ENCODE measurements at regions not wholly inside any gene's neighbourhood (a gene's known extent, or its start where the extent isn't known, plus 50 kb on each side); places are given as distances from the start of the nearest gene placed in this dataset.

- no peak overlapping the region for H3K4me3 ChIP-seq (ENCODE audit: low read depth, low read length)
- DNase-seq (ENCODE audit: low read depth): no peak
- TF ChIP-seq CTCF (IDR thresholded peaks at IDR 0.05; ENCODE audit: insufficient read depth, low read depth, low read length, missing control alignments): no peak
Measured at GRCh38 chr4:123867910-123868587, 471.5 kb downstream of the SPRY1 start.

DNA sequence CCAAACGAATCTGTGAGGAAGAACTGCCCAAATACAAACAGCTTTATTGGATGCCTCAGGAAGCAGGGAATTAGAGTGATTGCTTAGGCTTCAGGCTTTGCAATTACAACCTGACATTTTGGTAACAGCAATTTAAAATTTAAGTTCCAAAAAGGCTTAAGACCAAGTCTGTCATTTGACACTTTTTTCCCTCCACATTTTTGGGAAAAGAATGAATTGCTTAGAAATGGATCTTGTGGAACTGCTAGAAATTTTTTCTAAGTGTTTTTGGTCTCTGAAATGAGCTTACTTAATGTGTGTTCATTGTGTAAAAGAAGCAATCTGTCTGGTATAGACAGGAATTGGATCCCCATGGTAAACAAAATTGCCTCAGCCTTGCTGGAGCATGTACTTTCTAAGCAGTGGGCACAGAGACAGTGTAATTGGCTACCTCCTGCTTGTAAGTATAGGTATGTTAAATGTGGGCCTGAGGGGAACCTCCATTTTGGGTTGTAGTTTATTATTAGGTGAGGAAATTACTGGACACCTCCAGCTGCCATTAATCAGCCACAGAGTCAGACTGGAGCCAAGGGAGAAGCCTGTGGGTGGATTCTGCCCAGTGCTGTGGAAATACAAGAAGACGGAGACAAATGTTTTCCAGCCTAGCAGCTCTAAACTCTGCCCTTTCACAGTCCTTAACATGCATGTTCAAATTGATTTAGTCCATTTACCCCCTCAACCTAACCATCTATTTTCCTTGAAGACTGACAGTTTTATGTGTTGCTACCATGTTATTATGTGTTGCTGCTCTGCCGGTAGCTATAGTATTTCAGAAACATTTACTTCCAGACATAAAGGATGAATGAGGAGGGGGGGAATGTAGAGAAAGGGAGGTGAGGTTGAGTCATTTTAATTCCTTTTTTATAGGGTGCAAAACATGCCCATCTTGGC is 473.0 kb downstream of the SPRY1 start:
- no peak for DNase-seq (ENCODE audit: low read depth)
- H3K4me3 ChIP-seq (ENCODE audit: low read depth, low read length): no peak overlapping the region
- no peak for TF ChIP-seq CTCF (IDR thresholded peaks at IDR 0.05; ENCODE audit: insufficient read depth, low read depth, low read length, missing control alignments)

DNA sequence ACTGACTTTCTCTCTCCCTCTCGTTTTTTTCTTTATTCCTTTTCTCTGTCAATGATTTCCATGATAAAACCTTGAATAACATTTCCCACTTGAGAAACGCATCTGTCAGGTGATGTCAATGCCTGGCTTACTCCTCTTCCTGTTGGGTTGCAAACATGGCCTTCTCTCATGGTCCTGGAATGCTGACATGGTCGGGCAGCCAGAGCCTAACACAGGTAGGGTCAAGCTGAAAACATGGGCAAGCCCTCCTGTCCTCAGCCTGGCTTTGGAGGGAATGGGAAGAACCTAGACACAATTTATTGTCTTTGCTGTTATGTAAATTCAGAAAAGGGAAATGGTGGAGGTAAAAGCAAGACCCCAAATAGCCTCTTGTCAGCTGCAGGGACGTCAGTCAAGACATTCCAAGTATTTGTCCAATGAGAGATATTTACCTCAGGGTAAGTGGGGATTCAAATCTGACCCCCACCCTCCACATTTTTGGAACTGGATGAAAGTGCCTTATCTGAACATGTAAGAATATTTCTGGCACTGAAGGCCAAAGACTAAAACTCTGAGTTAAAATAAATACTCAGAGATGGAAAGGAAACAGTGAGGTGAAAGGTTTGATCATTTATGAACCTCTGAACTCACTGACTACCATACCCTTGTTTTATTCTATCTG is 473.8 kb downstream of the SPRY1 start:
- no peak for TF ChIP-seq CTCF (IDR thresholded peaks at IDR 0.05; ENCODE audit: insufficient read depth, low read depth, low read length, missing control alignments)
- H3K4me3 ChIP-seq (ENCODE audit: low read depth, low read length): no peak overlapping the region
- no peak for DNase-seq (ENCODE audit: low read depth)

DNA sequence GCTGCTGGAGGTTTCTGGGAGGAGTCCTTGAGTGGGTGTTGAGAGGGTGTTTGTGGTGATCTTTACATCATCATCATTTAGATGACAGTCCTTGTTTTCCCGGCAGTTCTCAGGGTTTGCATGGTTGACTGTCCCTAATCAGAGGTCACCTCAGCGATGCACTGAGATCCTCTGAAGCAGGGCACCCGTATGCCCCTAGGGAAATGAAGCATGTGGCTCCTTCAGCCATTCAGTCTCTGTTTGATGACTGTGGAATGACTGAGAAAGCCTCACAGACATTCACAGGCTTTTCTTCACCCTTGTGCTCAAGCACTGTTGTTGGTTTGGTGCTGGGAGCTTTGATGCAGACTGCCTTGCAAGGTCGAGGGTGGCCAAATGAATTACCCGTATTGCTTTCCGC is 474.7 kb downstream of the SPRY1 start:
- no peak for TF ChIP-seq CTCF (IDR thresholded peaks at IDR 0.05; ENCODE audit: insufficient read depth, low read depth, low read length, missing control alignments)
- no peak overlapping the region for H3K4me3 ChIP-seq (ENCODE audit: low read depth, low read length)
- DNase-seq (ENCODE audit: low read depth): no peak

DNA sequence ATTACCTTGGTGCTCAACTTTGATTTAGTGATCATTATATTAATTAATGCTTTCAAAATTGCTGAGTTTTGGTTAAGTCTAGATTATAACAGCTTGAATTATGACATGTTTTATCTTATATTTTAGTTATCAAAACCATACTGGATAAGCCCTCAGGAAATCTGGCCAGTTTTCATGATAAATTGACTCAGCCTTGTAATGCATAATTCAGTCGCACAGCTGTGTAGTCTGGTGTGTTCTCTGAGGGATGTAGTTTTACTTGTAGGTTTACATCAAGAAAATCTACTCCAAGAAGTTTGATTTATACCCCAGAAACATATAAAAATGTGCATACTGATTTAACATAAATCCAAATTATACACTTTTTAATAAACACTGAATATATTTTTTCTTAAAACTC is 477.5 kb downstream of the SPRY1 start:
- H3K4me3 ChIP-seq (ENCODE audit: low read depth, low read length): no peak overlapping the region
- TF ChIP-seq CTCF (IDR thresholded peaks at IDR 0.05; ENCODE audit: insufficient read depth, low read depth, low read length, missing control alignments): no peak
- no peak for DNase-seq (ENCODE audit: low read depth)

DNA sequence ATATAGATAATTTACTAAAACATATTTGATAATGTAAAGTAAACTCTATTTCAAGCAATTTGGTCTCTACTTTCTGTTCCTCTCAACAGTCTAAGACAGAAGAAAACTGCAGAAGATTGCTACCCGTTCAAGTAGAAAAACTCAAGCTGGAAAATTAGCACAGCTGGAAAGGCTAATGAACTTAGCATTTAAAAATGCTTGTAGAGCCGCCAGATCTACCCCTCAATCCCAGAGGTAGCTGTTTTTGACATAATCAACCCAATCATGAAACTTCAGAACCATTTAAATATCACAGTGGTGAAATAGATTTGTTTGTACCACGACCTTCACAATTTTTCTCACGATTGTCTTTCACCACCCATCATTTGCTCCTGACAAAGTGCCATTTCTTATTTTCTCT is 479.5 kb downstream of the SPRY1 start:
- DNase-seq (ENCODE audit: low read depth): no peak
- H3K4me3 ChIP-seq (ENCODE audit: low read depth, low read length): no peak overlapping the region
- TF ChIP-seq CTCF (IDR thresholded peaks at IDR 0.05; ENCODE audit: insufficient read depth, low read depth, low read length, missing control alignments): no peak

Data from GM12865 (cell line).